Type B pancreatic cell (in vitro differentiated cells): ENCODE measurements at regions not wholly inside any gene's neighbourhood (a gene's known extent, or its start where the extent isn't known, plus 50 kb on each side); places are given as distances from the start of the nearest gene placed in this dataset.
"Not testable (repeated sequence)": the region's sequence is repeated elsewhere in the genome, so short reads cannot be mapped to it uniquely, and the experiment has no call there.

Experiments used
- DNase-seq: peaks from one replicate; pipeline ENCODE4 v3.0.0; 2021; ENCODE audit warnings: mixed read lengths; ENCODE audit not compliant: unreplicated experiment; ENCODE audit errors: extremely low spot score
- H3K27ac Mint-ChIP-seq: 2 replicates; pipeline ENCODE4 v1.8.0; 2021; ENCODE audit warnings: mild to moderate bottlenecking, mixed read lengths
- H3K27me3 Mint-ChIP-seq: 2 replicates; pipeline ENCODE4 v1.8.0; 2021; ENCODE audit warnings: mixed read lengths
- H3K36me3 Mint-ChIP-seq: 2 replicates; pipeline ENCODE4 v1.8.0; 2021; ENCODE audit warnings: mixed read lengths
- H3K4me1 Mint-ChIP-seq: one replicate; pipeline ENCODE4 v1.8.0; 2021; ENCODE audit warnings: mixed read lengths; ENCODE audit not compliant: unreplicated experiment
- H3K4me3 Mint-ChIP-seq: 2 replicates; pipeline ENCODE4 v1.8.0; 2021; ENCODE audit warnings: mild to moderate bottlenecking, mixed read lengths
- H3K9me3 Mint-ChIP-seq: 2 replicates; pipeline ENCODE4 v1.8.0; 2021; ENCODE audit warnings: mixed read lengths
- CTCF ChIP-seq: fragments of 200-600 bp; sonication (generic); conservative IDR thresholded peaks from 2 replicates; pipeline ENCODE4 v1.5.0; 2021; ENCODE audit warnings: antibody characterized with exemption, mild to moderate bottlenecking

GRCh38 chr18:25538175-25538922 lies 186.4 kb upstream of the ZNF521 start:
- no peaks in the 10 kb centered on the region for H3K36me3 Mint-ChIP-seq
- H3K9me3 Mint-ChIP-seq = peaks cover 4% of the 10 kb centered on the region
- no peaks in the 10 kb centered on the region for H3K27me3 Mint-ChIP-seq
- no peak for TF ChIP-seq CTCF
- H3K4me3 Mint-ChIP-seq = no peak overlapping the region
- DNase-seq = no peak
- H3K4me1 Mint-ChIP-seq = no peaks in the 10 kb centered on the region
- H3K27ac Mint-ChIP-seq = no peak overlapping the region

- no peak for DNase-seq
- Mint-ChIP-seq H3K27me3 (no peaks in the 10 kb centered on the region), H3K36me3 (no peaks in the 10 kb centered on the region), H3K4me3 (no peak overlapping the region), H3K27ac (no peak overlapping the region), H3K4me1 (no peaks in the 10 kb centered on the region), H3K9me3 (peaks cover 15% of the 10 kb centered on the region)
- TF ChIP-seq CTCF = no peak
Observed at GRCh38 chr18:25535495-25535894, 183.5 kb upstream of the ZNF521 start.

DNA sequence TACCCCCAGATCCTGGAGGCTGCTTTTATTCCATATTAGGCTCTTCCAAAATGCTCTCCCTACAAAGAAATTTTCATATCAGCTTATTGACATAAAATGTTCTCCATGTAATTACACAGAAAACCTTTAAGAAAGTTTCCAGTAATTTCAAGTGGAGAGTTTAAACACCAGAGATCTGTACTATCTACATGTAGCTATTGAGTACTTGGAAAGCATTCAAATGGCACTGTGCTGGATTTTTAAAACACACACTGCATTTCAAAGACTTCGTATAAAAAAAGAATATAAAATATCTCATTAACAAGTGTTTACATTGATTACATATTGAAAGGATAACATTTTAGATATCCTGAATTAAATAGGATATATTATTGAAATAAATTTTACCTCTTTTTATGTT lies 182.4 kb upstream of the ZNF521 start:
- Mint-ChIP-seq H3K36me3 (no peaks in the 10 kb centered on the region), H3K4me1 (no peaks in the 10 kb centered on the region)

GRCh38 chr18:25533218-25533617 lies 181.3 kb upstream of the ZNF521 start:
- Mint-ChIP-seq H3K4me1 (no peaks in the 10 kb centered on the region), H3K36me3 (no peaks in the 10 kb centered on the region), H3K4me3 (no peak overlapping the region), H3K27ac (no peak overlapping the region), H3K27me3 (no peaks in the 10 kb centered on the region), H3K9me3 (peaks cover 15% of the 10 kb centered on the region)
- no peak for DNase-seq
- no peak for TF ChIP-seq CTCF

More for the DNA sequence above, 182.4 kb upstream of the ZNF521 start:
- no peak overlapping the region for H3K4me3 Mint-ChIP-seq
- no peak for TF ChIP-seq CTCF
- no peaks in the 10 kb centered on the region for H3K27me3 Mint-ChIP-seq
- no peak for DNase-seq
- H3K27ac Mint-ChIP-seq = no peak overlapping the region
- peaks cover 15% of the 10 kb centered on the region for H3K9me3 Mint-ChIP-seq

GRCh38 chr18:25531207-25531606 lies 179.2 kb upstream of the ZNF521 start:
- H3K27ac Mint-ChIP-seq = no peak overlapping the region
- H3K4me3 Mint-ChIP-seq = no peak overlapping the region
- H3K4me1 Mint-ChIP-seq = no peaks in the 10 kb centered on the region
- no peak for DNase-seq
- no peak for TF ChIP-seq CTCF
- no peaks in the 10 kb centered on the region for H3K27me3 Mint-ChIP-seq
- peaks cover 15% of the 10 kb centered on the region for H3K9me3 Mint-ChIP-seq
- H3K36me3 Mint-ChIP-seq = no peaks in the 10 kb centered on the region

- not testable (repeated sequence) for DNase-seq, H3K36me3 Mint-ChIP-seq, H3K4me3 Mint-ChIP-seq, H3K27ac Mint-ChIP-seq, H3K27me3 Mint-ChIP-seq, H3K4me1 Mint-ChIP-seq, H3K9me3 Mint-ChIP-seq
Observed at GRCh38 chr18:25525789-25526188, 173.8 kb upstream of the ZNF521 start.
